ENCODE measurements at regions not wholly inside any gene's neighbourhood (a gene's known extent, or its start where the extent isn't known, plus 50 kb on each side); places are given as distances from the start of the nearest gene placed in this dataset.

GRCh38 chr18:48467231-48467630 lies 58.0 kb upstream of the ZBTB7C start:
- H3K4me3 Mint-ChIP-seq: no peak overlapping the region
- DNase-seq (no peak), ATAC-seq (no peak)
- POLR2A ChIA-PET: no interaction called here
- no peak overlapping the region for H3K27ac Mint-ChIP-seq
- H3K4me1 Mint-ChIP-seq: peaks cover 0 to 6% (median 0%) of the 10 kb centered on the region in 4 donors
- H3K9me3 Mint-ChIP-seq: peaks cover 0 to 6% (median 3%) of the 10 kb centered on the region in 9 donors
- H3K36me3 Mint-ChIP-seq: peaks cover 0 to 11% (median 0%) of the 10 kb centered on the region in 3 donors
- peaks cover 33 to 79% (median 44%) of the 10 kb centered on the region in 5 donors for H3K27me3 Mint-ChIP-seq

GRCh38 chr18:48462510-48462909 lies 53.3 kb upstream of the ZBTB7C start:
- Mint-ChIP-seq H3K4me1 (peaks cover 0 to 9% (median 2%) of the 10 kb centered on the region in 4 donors), H3K4me3 (no peak overlapping the region), H3K9me3 (no peaks in the 10 kb centered on the region), H3K27ac (no peak overlapping the region), H3K36me3 (no peaks in the 10 kb centered on the region), H3K27me3 (peaks cover 44 to 75% (median 51%) of the 10 kb centered on the region in 5 donors)
- no peak for ATAC-seq
- POLR2A ChIA-PET: no interaction called here
- DNase-seq: no peak

GRCh38 chr18:48460929-48461583 lies 51.9 kb upstream of the ZBTB7C start:
- H3K27ac Mint-ChIP-seq: no peak overlapping the region
- ATAC-seq (no peak), DNase-seq (no peak)
- H3K4me1 Mint-ChIP-seq: peaks cover 6 to 23% (median 14%) of the 10 kb centered on the region in 4 donors
- no peak overlapping the region for H3K4me3 Mint-ChIP-seq
- H3K27me3 Mint-ChIP-seq: peaks cover 41 to 64% (median 46%) of the 10 kb centered on the region in 5 donors
- H3K9me3 Mint-ChIP-seq: no peaks in the 10 kb centered on the region
- H3K36me3 Mint-ChIP-seq: no peaks in the 10 kb centered on the region
- POLR2A ChIA-PET: no interaction called here

- Mint-ChIP-seq H3K27me3 (peaks cover 33 to 61% (median 47%) of the 10 kb centered on the region in 5 donors), H3K9me3 (peaks cover 0 to 3% (median 0%) of the 10 kb centered on the region in 9 donors), H3K4me3 (no peak overlapping the region), H3K36me3 (no peaks in the 10 kb centered on the region), H3K4me1 (peaks cover 13 to 33% (median 26%) of the 10 kb centered on the region in 4 donors), H3K27ac (peak overlapping the region in 1 of 10 donors; percentile 33)
- ATAC-seq (no peak), DNase-seq (no peak)
- POLR2A ChIA-PET: no interaction called here
Measured at GRCh38 chr18:48459465-48459864, 50.3 kb upstream of the ZBTB7C start.

- peaks cover 33 to 61% (median 47%) of the 10 kb centered on the region in 5 donors for H3K27me3 Mint-ChIP-seq
- peaks cover 0 to 3% (median 0%) of the 10 kb centered on the region in 9 donors for H3K9me3 Mint-ChIP-seq
- peaks cover 14 to 36% (median 30%) of the 10 kb centered on the region in 4 donors for H3K4me1 Mint-ChIP-seq
- POLR2A ChIA-PET: no interaction called here
- H3K27ac Mint-ChIP-seq: peak overlapping the region in 1 of 10 donors; percentile 11
- no peak overlapping the region for H3K4me3 Mint-ChIP-seq
- DNase-seq (no peak), ATAC-seq (no peak)
- H3K36me3 Mint-ChIP-seq: no peaks in the 10 kb centered on the region
Measured at GRCh38 chr18:48459016-48459415, 49.8 kb upstream of the ZBTB7C start.

Measured in naive thymus-derived CD8-positive, alpha-beta T cell (primary cell).